ENCODE measurements at regions not wholly inside any gene's neighbourhood (a gene's known extent, or its start where the extent isn't known, plus 50 kb on each side); places are given as distances from the start of the nearest gene placed in this dataset.
"Not testable (repeated sequence)": the region's sequence is repeated elsewhere in the genome, so short reads cannot be mapped to it uniquely, and the experiment has no call there.

DNA sequence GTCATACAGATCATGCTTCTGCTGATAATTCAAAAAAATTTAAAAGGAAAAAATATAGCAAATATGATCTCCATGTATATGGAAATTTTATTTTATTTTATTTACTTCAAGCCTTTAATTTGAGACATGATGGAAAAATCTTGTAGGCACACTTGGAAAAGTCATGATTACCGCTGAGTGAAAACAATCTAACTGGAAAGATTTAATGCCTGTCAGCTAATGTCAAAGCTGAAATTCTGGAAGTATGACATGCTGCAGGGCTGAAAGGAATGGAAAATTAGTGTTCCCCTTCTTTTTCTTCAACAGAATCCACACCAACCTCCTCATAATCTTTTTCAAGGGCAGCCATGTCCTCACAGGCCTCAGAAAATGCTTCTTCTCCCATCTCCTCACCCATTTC lies 58.2 kb downstream of the RPRM start:
- DNase-seq (ENCODE audit: low read depth in 6 of 9, low spot score in 9 of 9), result no peak
- 100% methylated on average over 1 of the region's 1 CpG for WGBS
- H3K27me3 ChIP-seq (ENCODE audit: control insufficient read depth in 2 of 2, insufficient read depth in 1 of 2, low read length in 1 of 2), result no peaks in the 10 kb centered on the region
- H3K9me3 ChIP-seq (ENCODE audit: control insufficient read depth in 2 of 2, insufficient read depth in 1 of 2, low read length in 1 of 2), result no peaks in the 10 kb centered on the region
- H3K27ac ChIP-seq (ENCODE audit: low read depth in 1 of 2, low read length in 1 of 2), result no peak overlapping the region
- no peak overlapping the region for H3K4me3 ChIP-seq (ENCODE audit: low read length in 2 of 2)
- H3K4me1 ChIP-seq (ENCODE audit: control insufficient read depth in 2 of 2, insufficient read depth in 2 of 2, low read length in 2 of 2), result no peaks in the 10 kb centered on the region
- no peaks in the 10 kb centered on the region for H3K36me3 ChIP-seq (ENCODE audit: control insufficient read depth in 2 of 2, insufficient read depth in 2 of 2, low read length in 1 of 2)

DNA sequence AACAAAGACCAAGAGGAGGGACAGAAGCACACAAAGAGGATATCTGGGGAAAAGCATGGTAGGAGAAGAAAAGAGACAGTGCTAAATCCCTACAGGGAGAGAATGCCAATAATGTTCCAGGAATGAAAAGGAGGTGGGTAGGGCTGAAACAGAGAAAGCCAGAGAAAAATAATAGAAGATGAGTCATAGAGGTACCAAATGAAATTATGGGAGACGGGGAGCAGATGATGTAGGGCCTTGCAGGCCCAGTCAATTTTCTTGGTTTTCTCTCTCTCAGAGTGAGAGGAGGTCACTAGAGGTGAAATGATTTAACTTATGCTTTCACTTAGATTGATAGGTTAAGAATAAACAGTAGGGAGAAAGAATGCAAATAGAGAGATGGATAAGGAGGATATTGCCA lies 61.5 kb downstream of the RPRM start:
- Histone ChIP-seq H3K27me3 (ENCODE audit: control insufficient read depth in 2 of 2, insufficient read depth in 1 of 2, low read length in 1 of 2) (no peaks in the 10 kb centered on the region), H3K27ac (ENCODE audit: low read depth in 1 of 2, low read length in 1 of 2) (no peak overlapping the region), H3K36me3 (ENCODE audit: control insufficient read depth in 2 of 2, insufficient read depth in 2 of 2, low read length in 1 of 2) (no peaks in the 10 kb centered on the region), H3K9me3 (ENCODE audit: control insufficient read depth in 2 of 2, insufficient read depth in 1 of 2, low read length in 1 of 2) (no peaks in the 10 kb centered on the region), H3K4me3 (ENCODE audit: low read length in 2 of 2) (no peak overlapping the region), H3K4me1 (ENCODE audit: control insufficient read depth in 2 of 2, insufficient read depth in 2 of 2, low read length in 2 of 2) (no peaks in the 10 kb centered on the region)
- WGBS, result 95% methylated on average over 1 of the region's 1 CpG
- no peak for DNase-seq (ENCODE audit: low read depth in 6 of 9, low spot score in 9 of 9)

DNA sequence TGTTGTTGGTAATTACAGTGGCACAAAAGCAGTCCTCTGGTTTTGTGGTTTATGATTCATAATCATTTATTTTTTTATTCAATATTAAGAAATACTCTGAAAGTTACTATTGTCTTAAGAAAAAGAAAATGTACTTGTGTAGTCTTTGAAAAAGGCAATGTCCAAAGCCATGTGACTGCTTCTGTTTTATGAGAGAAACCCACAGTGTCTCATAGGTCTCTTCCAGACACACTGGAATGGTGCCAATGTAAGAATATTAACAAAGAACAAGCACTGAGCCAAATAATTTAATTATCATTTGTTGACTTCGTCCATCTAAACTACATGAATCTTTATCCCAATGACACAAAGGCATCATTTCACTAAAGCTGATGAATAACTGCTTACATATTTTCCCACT lies 62.5 kb downstream of the RPRM start:
- Histone ChIP-seq H3K27ac (ENCODE audit: low read depth in 1 of 2, low read length in 1 of 2) (no peak overlapping the region), H3K27me3 (ENCODE audit: control insufficient read depth in 2 of 2, insufficient read depth in 1 of 2, low read length in 1 of 2) (no peaks in the 10 kb centered on the region), H3K36me3 (ENCODE audit: control insufficient read depth in 2 of 2, insufficient read depth in 2 of 2, low read length in 1 of 2) (no peaks in the 10 kb centered on the region), H3K4me1 (ENCODE audit: control insufficient read depth in 2 of 2, insufficient read depth in 2 of 2, low read length in 2 of 2) (no peaks in the 10 kb centered on the region), H3K4me3 (ENCODE audit: low read length in 2 of 2) (no peak overlapping the region), H3K9me3 (ENCODE audit: control insufficient read depth in 2 of 2, insufficient read depth in 1 of 2, low read length in 1 of 2) (no peaks in the 10 kb centered on the region)
- WGBS, result 93% methylated on average over 1 of the region's 1 CpG
- no peak for DNase-seq (ENCODE audit: low read depth in 6 of 9, low spot score in 9 of 9)

DNA sequence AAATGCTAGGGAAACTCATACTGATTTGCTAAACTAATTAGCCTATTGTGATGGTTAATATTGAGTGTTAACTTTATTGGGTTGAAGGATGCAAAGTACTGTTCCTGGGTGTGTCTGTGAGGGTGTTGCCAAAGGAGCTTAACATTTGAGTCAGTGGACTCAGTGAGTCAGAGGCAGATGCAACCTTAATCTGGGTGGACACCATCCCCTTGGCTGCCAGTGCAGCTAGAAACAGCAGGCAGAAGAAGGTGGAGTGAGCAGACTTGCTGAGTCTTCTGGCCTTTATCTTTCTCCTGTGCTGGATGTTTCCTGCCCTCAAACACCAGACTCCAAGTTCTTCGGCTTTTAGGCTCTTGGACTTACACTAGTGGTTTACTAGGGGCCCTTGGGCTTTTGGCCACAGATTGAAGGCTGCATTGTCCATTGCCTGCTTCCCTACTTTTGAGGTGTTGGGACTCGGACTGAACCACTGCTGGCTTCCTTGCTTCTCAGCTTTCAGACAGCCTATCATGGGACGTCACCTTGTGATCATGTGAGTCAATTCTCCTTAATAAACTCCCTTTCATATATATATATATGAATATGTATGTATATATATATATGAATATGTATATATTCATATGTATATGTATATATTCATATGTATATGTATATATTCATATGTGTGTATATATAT lies 69.7 kb downstream of the RPRM start:
- Histone ChIP-seq H3K4me1 (ENCODE audit: control insufficient read depth in 2 of 2, insufficient read depth in 2 of 2, low read length in 2 of 2) (no peaks in the 10 kb centered on the region), H3K36me3 (ENCODE audit: control insufficient read depth in 2 of 2, insufficient read depth in 2 of 2, low read length in 1 of 2) (no peaks in the 10 kb centered on the region), H3K27ac (ENCODE audit: low read depth in 1 of 2, low read length in 1 of 2) (no peak overlapping the region), H3K4me3 (ENCODE audit: low read length in 2 of 2) (no peak overlapping the region), H3K9me3 (ENCODE audit: control insufficient read depth in 2 of 2, insufficient read depth in 1 of 2, low read length in 1 of 2) (no peaks in the 10 kb centered on the region), H3K27me3 (ENCODE audit: control insufficient read depth in 2 of 2, insufficient read depth in 1 of 2, low read length in 1 of 2) (no peaks in the 10 kb centered on the region)
- WGBS, result 77% methylated on average over 3 of the region's 3 CpGs
- no peak for DNase-seq (ENCODE audit: low read depth in 6 of 9, low spot score in 9 of 9)

DNA sequence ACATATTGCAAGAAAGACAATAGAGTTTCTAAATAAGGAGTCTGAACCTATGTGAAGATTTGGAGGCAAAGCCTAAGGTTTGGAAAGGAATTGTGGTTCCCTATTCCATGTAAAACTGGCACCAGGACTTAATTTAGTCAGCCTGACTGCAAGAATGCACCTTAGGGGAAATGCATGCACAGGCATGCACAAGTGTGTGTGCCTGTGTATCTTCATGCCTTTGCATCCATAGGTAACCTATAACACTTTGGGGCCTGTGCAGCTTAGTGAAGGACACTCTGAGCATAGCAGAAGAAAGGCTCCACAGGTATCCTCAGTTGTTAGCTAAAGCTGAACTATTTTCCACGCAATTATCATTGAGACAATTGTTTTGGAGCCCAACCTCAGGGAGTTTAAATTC lies 73.4 kb downstream of the RPRM start:
- DNase-seq (ENCODE audit: low read depth in 6 of 9, low spot score in 9 of 9), result no peak
- H3K9me3 ChIP-seq (ENCODE audit: control insufficient read depth in 2 of 2, insufficient read depth in 1 of 2, low read length in 1 of 2), result no peaks in the 10 kb centered on the region
- H3K27me3 ChIP-seq (ENCODE audit: control insufficient read depth in 2 of 2, insufficient read depth in 1 of 2, low read length in 1 of 2), result no peaks in the 10 kb centered on the region
- H3K27ac ChIP-seq (ENCODE audit: low read depth in 1 of 2, low read length in 1 of 2), result no peak overlapping the region
- 91% methylated on average over 1 of the region's 1 CpG for WGBS
- no peak overlapping the region for H3K4me3 ChIP-seq (ENCODE audit: low read length in 2 of 2)
- no peaks in the 10 kb centered on the region for H3K4me1 ChIP-seq (ENCODE audit: control insufficient read depth in 2 of 2, insufficient read depth in 2 of 2, low read length in 2 of 2)
- no peaks in the 10 kb centered on the region for H3K36me3 ChIP-seq (ENCODE audit: control insufficient read depth in 2 of 2, insufficient read depth in 2 of 2, low read length in 1 of 2)

DNA sequence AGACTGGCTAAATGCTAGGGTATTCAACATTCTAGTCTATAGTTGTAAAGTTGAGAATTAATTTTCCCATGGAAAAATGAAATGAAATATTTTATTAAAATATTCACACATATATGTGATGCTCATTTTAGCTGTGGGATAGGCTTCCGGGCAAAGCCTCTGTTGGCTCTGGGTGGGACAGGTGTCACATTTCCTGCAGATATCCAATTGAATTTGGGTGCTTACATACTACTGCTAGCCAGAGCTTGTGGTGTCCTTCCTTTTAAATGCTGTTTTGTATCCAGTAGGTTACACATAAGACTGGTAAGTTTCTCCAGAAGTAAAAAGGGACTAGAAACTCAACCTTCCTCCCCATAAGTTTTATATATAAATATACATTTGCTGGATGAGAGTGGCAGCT lies 73.8 kb downstream of the RPRM start:
- 95% methylated on average over 1 of the region's 1 CpG for WGBS
- Histone ChIP-seq H3K27ac (ENCODE audit: low read depth in 1 of 2, low read length in 1 of 2) (no peak overlapping the region), H3K36me3 (ENCODE audit: control insufficient read depth in 2 of 2, insufficient read depth in 2 of 2, low read length in 1 of 2) (no peaks in the 10 kb centered on the region), H3K4me3 (ENCODE audit: low read length in 2 of 2) (no peak overlapping the region), H3K4me1 (ENCODE audit: control insufficient read depth in 2 of 2, insufficient read depth in 2 of 2, low read length in 2 of 2) (no peaks in the 10 kb centered on the region), H3K9me3 (ENCODE audit: control insufficient read depth in 2 of 2, insufficient read depth in 1 of 2, low read length in 1 of 2) (no peaks in the 10 kb centered on the region), H3K27me3 (ENCODE audit: control insufficient read depth in 2 of 2, insufficient read depth in 1 of 2, low read length in 1 of 2) (no peaks in the 10 kb centered on the region)
- no peak for DNase-seq (ENCODE audit: low read depth in 6 of 9, low spot score in 9 of 9)

DNA sequence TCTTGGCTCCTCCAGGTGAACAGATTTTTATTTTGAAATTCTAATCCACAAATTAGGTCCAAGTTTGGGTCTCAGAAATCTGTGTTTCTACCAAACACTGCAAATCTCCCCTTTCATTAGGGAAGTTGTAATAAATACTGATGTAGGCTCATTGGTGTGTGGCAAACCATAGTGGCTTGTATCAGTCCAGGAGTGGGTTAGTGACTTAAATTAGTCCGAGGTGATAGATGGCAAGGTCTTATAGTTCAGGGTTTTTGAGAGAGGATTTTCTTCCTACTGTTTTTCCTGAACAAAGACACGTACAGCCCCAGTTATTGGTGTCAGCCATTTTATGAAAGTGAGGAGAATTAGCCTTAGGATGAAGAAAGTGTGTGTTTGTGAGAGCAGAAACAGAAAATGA lies 74.6 kb downstream of the RPRM start:
- no peaks in the 10 kb centered on the region for H3K27me3 ChIP-seq (ENCODE audit: control insufficient read depth in 2 of 2, insufficient read depth in 1 of 2, low read length in 1 of 2)
- H3K27ac ChIP-seq (ENCODE audit: low read depth in 1 of 2, low read length in 1 of 2), result no peak overlapping the region
- WGBS, result 89% methylated on average over 2 of the region's 2 CpGs
- H3K4me1 ChIP-seq (ENCODE audit: control insufficient read depth in 2 of 2, insufficient read depth in 2 of 2, low read length in 2 of 2), result no peaks in the 10 kb centered on the region
- H3K36me3 ChIP-seq (ENCODE audit: control insufficient read depth in 2 of 2, insufficient read depth in 2 of 2, low read length in 1 of 2), result no peaks in the 10 kb centered on the region
- DNase-seq (ENCODE audit: low read depth in 6 of 9, low spot score in 9 of 9), result no peak
- H3K9me3 ChIP-seq (ENCODE audit: control insufficient read depth in 2 of 2, insufficient read depth in 1 of 2, low read length in 1 of 2), result no peaks in the 10 kb centered on the region
- H3K4me3 ChIP-seq (ENCODE audit: low read length in 2 of 2), result no peak overlapping the region

DNA sequence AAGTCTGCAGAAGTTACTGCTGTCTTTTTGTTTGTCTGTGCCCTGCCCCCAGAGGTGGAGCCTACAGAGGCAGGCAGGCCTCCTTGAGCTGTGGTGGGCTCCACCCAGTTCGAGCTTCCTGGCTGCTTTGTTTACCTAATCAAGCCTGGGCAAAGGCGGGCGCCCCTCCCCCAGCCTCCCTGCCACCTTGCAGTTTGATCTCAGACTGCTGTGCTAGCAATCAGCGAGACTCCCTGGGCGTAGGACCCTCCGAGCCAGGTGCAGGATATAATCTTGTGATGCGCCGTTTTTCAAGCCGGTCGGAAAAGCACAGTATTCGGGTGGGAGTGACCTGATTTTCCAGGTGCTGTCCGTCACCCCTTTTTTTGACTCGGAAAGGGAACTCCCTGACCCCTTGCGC lies 75.2 kb downstream of the RPRM start:
- not testable (repeated sequence) for H3K4me1 ChIP-seq (ENCODE audit: control insufficient read depth in 2 of 2, insufficient read depth in 2 of 2, low read length in 2 of 2); H3K9me3 ChIP-seq (ENCODE audit: control insufficient read depth in 2 of 2, insufficient read depth in 1 of 2, low read length in 1 of 2); DNase-seq (ENCODE audit: low read depth in 6 of 9, low spot score in 9 of 9); H3K27me3 ChIP-seq (ENCODE audit: control insufficient read depth in 2 of 2, insufficient read depth in 1 of 2, low read length in 1 of 2); H3K27ac ChIP-seq (ENCODE audit: low read depth in 1 of 2, low read length in 1 of 2); H3K4me3 ChIP-seq (ENCODE audit: low read length in 2 of 2); H3K36me3 ChIP-seq (ENCODE audit: control insufficient read depth in 2 of 2, insufficient read depth in 2 of 2, low read length in 1 of 2)
- 83% methylated on average over 14 of the region's 14 CpGs for WGBS

DNA sequence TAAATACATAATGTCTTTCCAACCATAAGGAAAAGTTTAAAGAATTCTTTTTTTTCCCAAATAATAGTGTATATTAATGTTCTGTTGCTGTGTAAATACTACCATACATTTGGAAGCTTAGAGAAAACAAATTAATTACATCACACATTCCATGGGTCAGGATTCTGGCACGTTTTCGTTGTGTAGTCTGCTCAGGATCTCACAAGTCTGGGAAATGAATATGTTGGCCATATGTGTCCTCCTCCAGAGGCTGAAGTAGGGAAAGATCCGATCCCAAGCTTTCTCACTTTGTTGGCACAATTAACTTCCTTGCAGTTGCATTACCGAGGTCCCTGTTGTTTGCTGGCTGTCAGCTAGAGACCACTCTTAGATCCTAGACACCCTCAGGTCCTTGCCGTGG lies 83.9 kb downstream of the RPRM start:
- H3K36me3 ChIP-seq (ENCODE audit: control insufficient read depth in 2 of 2, insufficient read depth in 2 of 2, low read length in 1 of 2), result no peaks in the 10 kb centered on the region
- no peaks in the 10 kb centered on the region for H3K27me3 ChIP-seq (ENCODE audit: control insufficient read depth in 2 of 2, insufficient read depth in 1 of 2, low read length in 1 of 2)
- no peak overlapping the region for H3K27ac ChIP-seq (ENCODE audit: low read depth in 1 of 2, low read length in 1 of 2)
- no peak for DNase-seq (ENCODE audit: low read depth in 6 of 9, low spot score in 9 of 9)
- 88% methylated on average over 5 of the region's 5 CpGs for WGBS
- H3K4me1 ChIP-seq (ENCODE audit: control insufficient read depth in 2 of 2, insufficient read depth in 2 of 2, low read length in 2 of 2), result no peaks in the 10 kb centered on the region
- no peaks in the 10 kb centered on the region for H3K9me3 ChIP-seq (ENCODE audit: control insufficient read depth in 2 of 2, insufficient read depth in 1 of 2, low read length in 1 of 2)
- no peak overlapping the region for H3K4me3 ChIP-seq (ENCODE audit: low read length in 2 of 2)

DNA sequence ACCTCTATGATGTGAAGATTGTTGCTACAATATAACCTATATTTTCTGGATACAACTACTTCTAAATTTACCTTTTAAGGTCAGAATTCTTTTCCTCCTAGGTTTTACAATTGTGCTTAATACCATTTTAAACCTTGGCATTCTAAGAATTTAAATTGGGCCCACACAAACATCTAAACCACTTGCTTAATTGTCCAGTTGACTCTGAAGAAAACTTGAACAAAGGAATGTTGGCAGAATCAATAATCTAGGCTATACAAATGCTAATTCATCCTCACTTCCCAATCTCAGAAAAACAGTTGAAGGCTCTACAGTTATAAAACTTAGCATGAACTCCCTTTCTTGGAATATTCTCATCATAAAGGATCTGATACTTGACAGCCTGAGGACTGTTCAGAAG lies 84.3 kb downstream of the RPRM start:
- Histone ChIP-seq H3K4me1 (ENCODE audit: control insufficient read depth in 2 of 2, insufficient read depth in 2 of 2, low read length in 2 of 2) (no peaks in the 10 kb centered on the region), H3K4me3 (ENCODE audit: low read length in 2 of 2) (no peak overlapping the region), H3K36me3 (ENCODE audit: control insufficient read depth in 2 of 2, insufficient read depth in 2 of 2, low read length in 1 of 2) (no peaks in the 10 kb centered on the region), H3K27ac (ENCODE audit: low read depth in 1 of 2, low read length in 1 of 2) (no peak overlapping the region), H3K9me3 (ENCODE audit: control insufficient read depth in 2 of 2, insufficient read depth in 1 of 2, low read length in 1 of 2) (no peaks in the 10 kb centered on the region), H3K27me3 (ENCODE audit: control insufficient read depth in 2 of 2, insufficient read depth in 1 of 2, low read length in 1 of 2) (no peaks in the 10 kb centered on the region)
- no peak for DNase-seq (ENCODE audit: low read depth in 6 of 9, low spot score in 9 of 9)
